Right atrium auricular region (tissue), 2 donors: ENCODE measurements at regions not wholly inside any gene's neighbourhood (a gene's known extent, or its start where the extent isn't known, plus 50 kb on each side); places are given as distances from the start of the nearest gene placed in this dataset.

ENCODE experiments used
- DNase-seq: peaks from one replicate; pipeline ENCODE4 v3.0.0-alpha.2; 2019; ENCODE audit warnings: low spot score
- H3K27ac ChIP-seq, 2 donors: fragments of 200-600 bp; sonication (generic); 1 replicate in 1 of 2; 2 replicates in 1 of 2; pipeline ENCODE4 v1.5.1; 2016 to 2019
- H3K27me3 ChIP-seq, 2 donors: fragments of 200-600 bp; sonication (generic); one replicate each; pipeline versions ENCODE4 v1.5.1 to v1.6.0; 2017 to 2019
- H3K36me3 ChIP-seq: fragments of 200-600 bp; sonication (generic); one replicate; pipeline ENCODE4 v1.5.1; 2016
- H3K4me1 ChIP-seq, 2 donors: fragments of 200-600 bp; sonication (generic); one replicate each; pipeline versions ENCODE4 v1.5.1 to v1.6.0; 2017 to 2019
- H3K4me3 ChIP-seq, 2 donors: fragments of 200-600 bp; sonication (generic); 1 replicate in 1 of 2; 2 replicates in 1 of 2; pipeline ENCODE4 v1.5.1; 2017 to 2019; ENCODE audit warnings: mild to moderate bottlenecking in 1 of 2, moderate library complexity in 1 of 2
- H3K9me3 ChIP-seq, 2 donors: fragments of 200-600 bp; sonication (generic); one replicate each; pipeline ENCODE4 v1.5.1; 2019
- CTCF ChIP-seq, 2 donors: fragments of 200-600 bp; sonication (generic); IDR thresholded peaks; one replicate each; pipeline ENCODE4 v1.5.1; 2019; ENCODE audit warnings: antibody characterized with exemption in 2 of 2

DNA sequence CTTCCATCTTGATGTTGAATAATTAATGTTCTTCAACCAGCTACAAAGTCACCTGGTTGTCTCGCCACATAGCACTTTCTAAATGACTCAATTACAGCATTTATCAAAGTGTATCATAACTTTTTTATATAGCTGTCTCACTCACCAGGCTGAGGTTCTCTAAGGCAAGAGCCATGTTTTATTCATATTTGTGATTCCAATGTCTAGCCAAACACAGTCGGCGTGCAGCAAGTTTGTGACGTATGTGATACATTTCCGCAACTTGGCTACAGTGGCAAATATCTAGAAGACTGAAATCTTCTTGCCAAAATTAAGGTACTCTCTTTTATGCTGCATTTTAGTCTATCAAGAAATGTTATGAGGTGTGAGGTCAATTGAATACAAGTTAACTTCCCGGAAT, 94.2 kb upstream of the WASF3 start:
- Histone ChIP-seq H3K27ac (no peak overlapping the region), H3K27me3 (no peaks in the 10 kb centered on the region), H3K4me1 (peaks cover 0 to 14% of the 10 kb centered on the region in 2 donors), H3K36me3 (no peaks in the 10 kb centered on the region), H3K9me3 (no peaks in the 10 kb centered on the region), H3K4me3 (no peak overlapping the region)
- TF ChIP-seq CTCF (IDR thresholded peaks at IDR 0.05): no peak
- DNase-seq: no peak

GRCh38 chr13:26463848-26464247, 93.6 kb upstream of the WASF3 start:
- TF ChIP-seq CTCF (IDR thresholded peaks at IDR 0.05): no peak
- no peaks in the 10 kb centered on the region for H3K27me3 ChIP-seq
- H3K27ac ChIP-seq: no peak overlapping the region
- H3K4me1 ChIP-seq: peaks cover 0 to 14% of the 10 kb centered on the region in 2 donors
- DNase-seq: peak; percentile 43
- no peaks in the 10 kb centered on the region for H3K9me3 ChIP-seq
- no peak overlapping the region for H3K4me3 ChIP-seq
- H3K36me3 ChIP-seq: no peaks in the 10 kb centered on the region

GRCh38 chr13:26465514-26465913, 92.0 kb upstream of the WASF3 start:
- H3K4me3 ChIP-seq: no peak overlapping the region
- no peaks in the 10 kb centered on the region for H3K36me3 ChIP-seq
- peak overlapping the region in 1 of 2 donors; percentile 43 for H3K27ac ChIP-seq
- peaks cover 0 to 5% of the 10 kb centered on the region in 2 donors for H3K4me1 ChIP-seq
- no peak for TF ChIP-seq CTCF (IDR thresholded peaks at IDR 0.05)
- H3K9me3 ChIP-seq: no peaks in the 10 kb centered on the region
- peak; percentile 56 for DNase-seq
- H3K27me3 ChIP-seq: no peaks in the 10 kb centered on the region

GRCh38 chr13:26465954-26466353, 91.5 kb upstream of the WASF3 start:
- H3K27ac ChIP-seq: no peak overlapping the region
- H3K4me3 ChIP-seq: no peak overlapping the region
- H3K27me3 ChIP-seq: no peaks in the 10 kb centered on the region
- H3K36me3 ChIP-seq: no peaks in the 10 kb centered on the region
- H3K4me1 ChIP-seq: peaks cover 0 to 2% of the 10 kb centered on the region in 2 donors
- no peak for TF ChIP-seq CTCF (IDR thresholded peaks at IDR 0.05)
- DNase-seq: peak; percentile 50
- no peaks in the 10 kb centered on the region for H3K9me3 ChIP-seq

GRCh38 chr13:26468265-26468801, 89.2 kb upstream of the WASF3 start:
- H3K27ac ChIP-seq: no peak overlapping the region
- peak; percentile 34 for DNase-seq
- no peaks in the 10 kb centered on the region for H3K4me1 ChIP-seq
- H3K36me3 ChIP-seq: no peaks in the 10 kb centered on the region
- H3K4me3 ChIP-seq: no peak overlapping the region
- no peak for TF ChIP-seq CTCF (IDR thresholded peaks at IDR 0.05)
- no peaks in the 10 kb centered on the region for H3K27me3 ChIP-seq
- no peaks in the 10 kb centered on the region for H3K9me3 ChIP-seq

DNA sequence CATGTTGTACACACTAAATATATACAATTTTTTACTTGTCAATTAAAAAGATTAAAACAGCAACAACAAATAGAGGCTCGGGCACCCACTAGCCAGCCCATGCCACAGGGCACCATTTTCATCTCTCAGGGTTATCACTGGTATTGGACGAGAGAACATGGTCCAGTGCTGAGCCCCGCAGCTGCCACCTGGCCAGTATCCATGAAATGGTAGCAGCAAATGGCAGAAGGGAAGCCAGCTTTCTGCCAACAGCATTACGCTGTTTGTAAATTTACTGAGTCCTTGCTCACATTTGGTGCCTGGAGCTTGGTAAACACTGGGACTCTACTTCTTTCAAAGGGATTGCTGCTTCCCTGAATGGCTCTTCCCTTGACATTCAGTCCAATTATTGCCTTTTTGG, 87.9 kb upstream of the WASF3 start:
- Histone ChIP-seq H3K4me3 (no peak overlapping the region), H3K9me3 (no peaks in the 10 kb centered on the region), H3K27ac (no peak overlapping the region), H3K4me1 (no peaks in the 10 kb centered on the region), H3K36me3 (no peaks in the 10 kb centered on the region), H3K27me3 (no peaks in the 10 kb centered on the region)
- DNase-seq: peak; percentile 2
- no peak for TF ChIP-seq CTCF (IDR thresholded peaks at IDR 0.05)
